HepG2 (cell line): ENCODE measurements at regions not wholly inside any gene's neighbourhood (a gene's known extent, or its start where the extent isn't known, plus 50 kb on each side); places are given as distances from the start of the nearest gene placed in this dataset.

Source experiments
- ATAC-seq: fragments of 200-7000 bp; cut with Tn5 transposase; 3 replicates; pipeline ENCODE4 v1.9.1; 2020; ENCODE audit warnings: mild to moderate bottlenecking, moderate library complexity
- BruUV-seq: library from RNA; stranded (reverse); fragments of 400-500 nt; replicated peaks from 2 replicates; lab custom pipeline; 2021; lab: Mats Ljungman, UMichigan
- CTCF ChIA-PET: fragments of 300-600 bp; formaldehyde crosslinking; extraction: SDS; loops from one replicate; lab custom pipeline; 2021; ENCODE audit warnings: low total read pairs, inconsistent platforms, low intra/inter-chr PET ratio; lab: Yijun Ruan, JAX
- POLR2A ChIA-PET: fragments of 350-600 bp; sonication (Branson Sonifier 250); formaldehyde crosslinking; loops from one replicate; lab custom pipeline; 2020; ENCODE audit warnings: antibody characterized with exemption, inconsistent platforms; lab: Yijun Ruan, JAX
- DNase-seq: peaks from one replicate; pipeline ENCODE4 v3.0.0-alpha.2; 2015; ENCODE audit warnings: low spot score
- FAIRE-seq: peaks from 3 replicates; lab custom pipeline; 2011; peaks lifted over from hg19 to GRCh38; lab: Jason Lieb, UNC
- H2AFZ ChIP-seq: one replicate; pipeline ENCODE4 v1.6.1; 2011; ENCODE audit warnings: low read length, inconsistent platforms
- H3K27ac ChIP-seq: fragments of 300-600 bp; 3 replicates; pipeline ENCODE4 v1.8.0; 2011; ENCODE audit warnings: mixed run types, mild to moderate bottlenecking, mixed read lengths, low read length, inconsistent platforms; ENCODE audit not compliant: insufficient read depth; ENCODE audit errors: extremely low read length
- H3K27me3 ChIP-seq, 2 experiments: fragments of 200-600 bp in 1 of 2; 2 replicates in 1 of 2; 3 replicates in 1 of 2; pipeline versions ENCODE4 v1.6.0 to v1.8.0; 2011; ENCODE audit warnings: low read length in 2 of 2, mild to moderate bottlenecking in 2 of 2, moderate library complexity in 2 of 2, inconsistent platforms in 1 of 2; ENCODE audit not compliant: insufficient read depth in 2 of 2, control insufficient read depth in 1 of 2
- H3K36me3 ChIP-seq, 2 experiments: fragments of 200-600 bp in 1 of 2; replicated peaks in 1 of 2; 2 replicates in 1 of 2; 3 replicates in 1 of 2; pipeline versions ENCODE4 v1.5.1 to v1.8.0; 2011; ENCODE audit warnings: low read length in 2 of 2, inconsistent platforms in 1 of 2; ENCODE audit not compliant: insufficient read depth in 2 of 2, control insufficient read depth in 1 of 2
- H3K4me1 ChIP-seq: 2 replicates; pipeline ENCODE4 v1.5.1; 2012; ENCODE audit warnings: low read length, inconsistent platforms; ENCODE audit not compliant: insufficient read depth
- H3K4me2 ChIP-seq: 2 replicates; pipeline ENCODE4 v1.6.0; 2011; ENCODE audit warnings: low read depth, low read length, inconsistent platforms
- H3K4me3 ChIP-seq, 3 experiments: fragments of 200-600 bp in 1 of 3; sonication (generic), shearing (Covaris generic) in 1 of 3; replicated peaks in 1 of 3; 2 replicates each; pipeline ENCODE4 v1.5.1; 2011 to 2016; ENCODE audit warnings: low read length in 3 of 3, inconsistent platforms in 2 of 3, low read depth in 2 of 3, mild to moderate bottlenecking in 2 of 3, control low read depth in 1 of 3, mixed read lengths in 1 of 3; ENCODE audit not compliant: insufficient read depth in 1 of 3
- H3K79me2 ChIP-seq: one replicate; pipeline ENCODE4 v1.6.1; 2011; ENCODE audit warnings: low read length, inconsistent platforms; ENCODE audit not compliant: insufficient read depth
- H3K9ac ChIP-seq: 2 replicates; pipeline ENCODE4 v1.6.0; 2011; ENCODE audit warnings: mild to moderate bottlenecking, low read depth, low read length, inconsistent platforms; ENCODE audit not compliant: insufficient read depth
- H3K9me3 ChIP-seq: 2 replicates; pipeline ENCODE4 v1.5.1; 2012; ENCODE audit warnings: mild to moderate bottlenecking, low read length
- H4K20me1 ChIP-seq: 2 replicates; pipeline ENCODE4 v1.6.0; 2011; ENCODE audit warnings: inconsistent platforms, mild to moderate bottlenecking, low read length, moderate library complexity; ENCODE audit not compliant: insufficient read depth
- HIVEP1 ChIP-seq: sonication (generic); formaldehyde crosslinking; IDR thresholded peaks from 2 replicates; pipeline ENCODE4 v1.4.0; 2020; ENCODE audit warnings: mild to moderate bottlenecking, missing genetic modification reagents
- LRRFIP1 ChIP-seq: sonication (generic); formaldehyde crosslinking; conservative IDR thresholded peaks from 2 replicates; pipeline ENCODE4 v1.4.0; 2020; ENCODE audit warnings: missing genetic modification reagents
- ZGPAT ChIP-seq: IDR thresholded peaks from 2 replicates; pipeline ENCODE4 v1.6.1; 2016; ENCODE audit warnings: mild to moderate bottlenecking
- ZMAT5 ChIP-seq: sonication (generic); formaldehyde crosslinking; IDR thresholded peaks from 2 replicates; pipeline ENCODE4 v1.5.0; 2020; ENCODE audit warnings: mild to moderate bottlenecking, low read depth, missing genetic modification reagents, borderline replicate concordance
- ZNF101 ChIP-seq: sonication (generic); formaldehyde crosslinking; IDR thresholded peaks from 2 replicates; pipeline ENCODE4 v1.4.0; 2020; ENCODE audit warnings: mild to moderate bottlenecking, low read depth, missing genetic modification reagents, borderline replicate concordance
- ZNF136 ChIP-seq: sonication (generic); formaldehyde crosslinking; IDR thresholded peaks from 2 replicates; pipeline ENCODE4 v1.8.1; 2022; ENCODE audit warnings: low read depth, mild to moderate bottlenecking, moderate library complexity, missing genetic modification reagents
- ZNF44 ChIP-seq: sonication (generic); formaldehyde crosslinking; IDR thresholded peaks from 2 replicates; pipeline ENCODE4 v1.5.1; 2020; ENCODE audit warnings: mild to moderate bottlenecking, missing genetic modification reagents
- ZNF747 ChIP-seq: sonication (generic); formaldehyde crosslinking; IDR thresholded peaks from 2 replicates; pipeline ENCODE4 v1.8.1; 2023; ENCODE audit warnings: missing genetic modification reagents, mild to moderate bottlenecking, borderline replicate concordance
- ZNF768 ChIP-seq: sonication (generic); formaldehyde crosslinking; IDR thresholded peaks from 2 replicates; pipeline ENCODE4 v1.4.0; 2020; ENCODE audit warnings: missing genetic modification reagents
- WGBS: methylation state at CpG from one replicate; pipeline ENCODE4 v1.1.6; 2017; ENCODE audit warnings: low lambda C conversion rate; 5-methylcytosine and 5-hydroxymethylcytosine counted together
- in situ Hi-C: cut with HindIII; loops from 2 replicates; pipeline ENCODE4 v1.10.0; 2017; ENCODE audit warnings: low pct_unique_long_range_greater_than_20kb; ENCODE audit not compliant: extremely low pct_ligation_motif_present
- intact Hi-C: fragments of 100-400 bp; cut with micrococcal nuclease; formaldehyde crosslinking; loops from one replicate; pipeline ENCODE4 v1.10.0; 2022; ENCODE audit not compliant: unreplicated experiment

GRCh38 chr15:26020871-26021270 is 157.7 kb upstream of the ATP10A start:
- BruUV-seq, result no TSS peak

More at GRCh38 chr15:26020871-26021270, 157.7 kb upstream of the ATP10A start:
- Histone ChIP-seq H3K4me3 (no peak overlapping the region), H3K9ac (no peak overlapping the region), H3K79me2 (no peaks in the 10 kb centered on the region), H3K36me3 (no peaks in the 10 kb centered on the region), H3K27ac (no peak overlapping the region), H4K20me1 (no peaks in the 10 kb centered on the region), H2AFZ (no peak overlapping the region), H3K9me3 (no peaks in the 10 kb centered on the region), H3K4me2 (no peak overlapping the region), H3K27me3 (peaks cover 0 to 4% of the 10 kb centered on the region in 2 experiments; a peak in 2 of 5 replicates), H3K4me1 (no peaks in the 10 kb centered on the region)
- intact Hi-C loops (no loop called here), in situ Hi-C loops (no loop called here)
- DNase-seq, result no peak
- CTCF ChIA-PET, result no interaction called here
- POLR2A ChIA-PET, result no interaction called here
- FAIRE-seq, result no peak
- TF ChIP-seq ZNF747 (CRISPR knock-in tag) (no peak), ZGPAT (CRISPR knock-in tag) (no peak), ZNF44 (CRISPR knock-in tag) (no peak), ZNF101 (CRISPR knock-in tag) (no peak), LRRFIP1 (CRISPR knock-in tag) (no peak), HIVEP1 (no peak), ZNF136 (CRISPR knock-in tag) (no peak), ZNF768 (no peak), ZMAT5 (CRISPR knock-in tag) (no peak)
- WGBS, result 26% methylated on average over 6 of the region's 8 CpGs
- no peak for ATAC-seq
